AG09309 (cell line): ENCODE measurements at regions not wholly inside any gene's neighbourhood (a gene's known extent, or its start where the extent isn't known, plus 50 kb on each side); places are given as distances from the start of the nearest gene placed in this dataset.

Source experiments
- DNase-seq: peaks from one replicate; pipeline ENCODE4 v3.0.0-alpha.2; 2010; ENCODE audit warnings: low read depth
- H3K4me3 ChIP-seq: 2 replicates; pipeline ENCODE4 v1.5.1; 2011; ENCODE audit warnings: mild to moderate bottlenecking, low read depth, low read length, moderate library complexity; ENCODE audit not compliant: control insufficient read depth
- TF ChIP-seq, protein P1 (sequence below): IDR thresholded peaks from 2 replicates; pipeline ENCODE4 v1.5.1; 2011; ENCODE audit warnings: mild to moderate bottlenecking, low read depth, low read length, inconsistent platforms; ENCODE audit not compliant: insufficient read depth, control insufficient read depth; ENCODE audit errors: missing control alignments

DNA sequence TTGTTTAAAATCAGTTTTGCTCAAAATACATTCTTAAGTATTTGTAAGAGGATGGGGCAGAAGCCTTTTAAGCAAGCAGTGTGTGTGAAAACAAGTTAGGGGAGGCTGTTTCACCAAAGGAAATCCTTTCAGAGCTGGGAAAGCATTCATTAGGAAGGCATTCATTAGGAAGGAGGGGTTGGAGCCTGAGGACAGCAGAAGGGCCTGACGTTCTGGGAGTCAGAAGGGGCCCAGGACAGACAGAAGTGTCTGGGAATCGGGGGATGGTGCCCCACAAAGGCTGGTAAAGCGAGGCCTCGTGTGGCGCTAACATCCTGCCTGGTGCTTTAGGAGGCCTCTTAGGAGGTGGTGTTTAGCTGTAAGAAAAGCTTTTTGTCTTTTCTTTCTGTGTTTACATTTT, 80.6 kb upstream of the NXT1 start:
- no peak overlapping the region for H3K4me3 ChIP-seq
- TF ChIP-seq, protein P1, sequence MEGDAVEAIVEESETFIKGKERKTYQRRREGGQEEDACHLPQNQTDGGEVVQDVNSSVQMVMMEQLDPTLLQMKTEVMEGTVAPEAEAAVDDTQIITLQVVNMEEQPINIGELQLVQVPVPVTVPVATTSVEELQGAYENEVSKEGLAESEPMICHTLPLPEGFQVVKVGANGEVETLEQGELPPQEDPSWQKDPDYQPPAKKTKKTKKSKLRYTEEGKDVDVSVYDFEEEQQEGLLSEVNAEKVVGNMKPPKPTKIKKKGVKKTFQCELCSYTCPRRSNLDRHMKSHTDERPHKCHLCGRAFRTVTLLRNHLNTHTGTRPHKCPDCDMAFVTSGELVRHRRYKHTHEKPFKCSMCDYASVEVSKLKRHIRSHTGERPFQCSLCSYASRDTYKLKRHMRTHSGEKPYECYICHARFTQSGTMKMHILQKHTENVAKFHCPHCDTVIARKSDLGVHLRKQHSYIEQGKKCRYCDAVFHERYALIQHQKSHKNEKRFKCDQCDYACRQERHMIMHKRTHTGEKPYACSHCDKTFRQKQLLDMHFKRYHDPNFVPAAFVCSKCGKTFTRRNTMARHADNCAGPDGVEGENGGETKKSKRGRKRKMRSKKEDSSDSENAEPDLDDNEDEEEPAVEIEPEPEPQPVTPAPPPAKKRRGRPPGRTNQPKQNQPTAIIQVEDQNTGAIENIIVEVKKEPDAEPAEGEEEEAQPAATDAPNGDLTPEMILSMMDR = no peak
- no peak for DNase-seq

DNA sequence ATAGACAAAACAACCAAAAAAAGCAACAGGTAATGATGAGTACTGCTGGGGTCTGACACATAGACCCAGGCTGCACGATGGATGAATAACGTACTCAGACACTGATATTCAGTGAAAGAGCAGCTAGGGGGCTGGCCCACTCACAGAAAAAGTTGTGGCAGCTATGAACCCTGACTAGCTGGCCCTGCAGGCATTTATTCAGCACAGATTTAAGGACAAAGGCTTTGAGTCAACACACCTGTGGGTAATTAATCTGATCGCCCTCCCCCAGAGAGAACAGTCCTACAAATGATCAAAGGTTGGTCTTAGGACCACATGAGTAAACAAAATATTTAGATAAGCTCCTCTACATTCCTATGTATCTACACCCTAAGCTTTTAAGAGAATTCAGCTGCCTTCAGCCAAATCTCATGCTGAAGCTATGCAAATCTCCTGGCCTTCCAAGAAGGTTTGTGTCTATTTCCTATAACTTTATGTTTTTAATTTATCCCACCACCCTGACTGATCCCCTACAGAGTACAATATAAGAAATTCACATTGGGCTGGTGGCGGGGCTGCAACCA, 81.7 kb upstream of the NXT1 start:
- DNase-seq = no peak
- TF ChIP-seq, protein P1 = no peak
- H3K4me3 ChIP-seq = no peak overlapping the region

DNA sequence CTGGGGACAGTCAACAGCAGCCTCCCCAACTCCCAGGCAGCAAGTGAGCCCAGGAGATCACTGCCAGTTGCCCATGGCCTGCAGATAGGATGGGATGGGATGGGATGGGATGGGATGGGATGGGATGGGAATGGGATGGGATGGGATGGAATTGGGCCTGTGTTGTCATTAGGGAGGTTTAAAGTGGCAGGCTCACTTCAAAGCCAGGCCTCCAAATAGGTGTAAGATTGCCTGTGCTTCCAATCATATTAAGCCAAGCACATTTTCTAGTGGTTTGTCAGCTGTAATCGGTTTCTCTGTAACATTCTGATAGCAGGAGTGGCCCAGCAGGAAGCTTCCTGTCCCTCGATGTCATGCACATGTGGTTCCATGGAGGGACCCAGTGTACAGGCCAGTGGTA, 82.7 kb upstream of the NXT1 start:
- no peak overlapping the region for H3K4me3 ChIP-seq
- TF ChIP-seq, protein P1 = no peak
- no peak for DNase-seq

DNA sequence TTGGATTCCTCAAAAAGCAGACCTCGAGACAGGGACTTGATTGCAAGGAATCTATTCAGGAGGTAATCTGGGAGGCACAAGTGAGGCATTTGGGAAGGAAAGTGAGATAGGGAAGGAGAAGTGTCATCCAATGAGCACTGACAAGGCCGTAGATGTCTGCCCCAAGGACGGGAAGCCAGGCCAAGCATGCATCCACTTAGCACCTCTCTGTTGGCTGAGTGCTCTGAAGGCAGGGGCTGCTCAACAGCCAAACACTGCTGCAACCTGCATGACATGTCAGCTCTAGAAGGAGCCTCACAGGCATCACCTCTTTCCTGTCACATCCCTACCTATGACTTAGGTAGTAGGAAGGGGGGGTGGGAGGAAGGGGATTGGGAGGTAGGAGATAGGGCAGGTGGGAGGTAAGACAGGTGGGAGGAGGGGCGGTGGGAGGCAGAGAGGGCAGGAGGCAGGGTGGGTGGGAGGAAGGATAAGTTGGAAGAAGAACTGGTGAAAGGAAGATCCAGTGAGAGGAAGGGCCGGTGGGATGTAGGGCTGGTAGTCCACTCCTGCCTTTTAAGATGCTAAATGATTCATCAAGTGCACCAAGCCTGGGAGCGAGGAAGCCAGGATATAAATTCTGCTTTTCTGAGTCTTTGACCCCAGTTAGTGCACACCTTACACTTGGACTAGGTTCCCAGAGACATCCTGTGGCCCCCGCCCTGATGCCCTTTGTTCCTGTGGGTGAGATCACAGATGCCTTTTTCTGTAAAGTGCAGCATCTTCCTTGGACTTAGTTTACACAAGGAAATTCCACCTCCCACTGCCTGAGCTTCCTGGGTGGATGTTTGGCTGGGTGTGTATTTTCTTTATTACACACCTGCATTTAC, 83.8 kb upstream of the NXT1 start:
- no peak for DNase-seq
- TF ChIP-seq, protein P1 = no peak
- H3K4me3 ChIP-seq = no peak overlapping the region

DNA sequence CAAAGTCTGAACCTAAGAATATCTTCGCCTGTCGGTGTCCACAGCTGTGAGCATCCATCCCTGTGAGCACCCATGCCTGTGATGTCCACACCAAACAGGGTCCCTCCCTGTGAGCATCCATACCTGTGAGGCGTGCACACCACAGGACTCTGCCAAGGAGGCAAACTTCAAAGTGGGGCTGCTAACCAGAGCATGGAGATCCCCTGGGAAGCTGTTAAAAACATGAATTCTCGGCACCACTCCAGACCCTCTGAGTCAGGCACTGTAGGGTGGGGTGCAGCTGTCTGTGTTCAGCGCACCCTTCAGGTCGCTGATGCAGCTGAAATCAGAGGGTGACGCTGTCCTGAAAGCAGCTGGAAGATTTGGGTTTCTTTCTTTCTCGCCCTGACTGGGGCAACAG, 85.4 kb upstream of the NXT1 start:
- no peak overlapping the region for H3K4me3 ChIP-seq
- no peak for DNase-seq
- TF ChIP-seq, protein P1 = no peak

DNA sequence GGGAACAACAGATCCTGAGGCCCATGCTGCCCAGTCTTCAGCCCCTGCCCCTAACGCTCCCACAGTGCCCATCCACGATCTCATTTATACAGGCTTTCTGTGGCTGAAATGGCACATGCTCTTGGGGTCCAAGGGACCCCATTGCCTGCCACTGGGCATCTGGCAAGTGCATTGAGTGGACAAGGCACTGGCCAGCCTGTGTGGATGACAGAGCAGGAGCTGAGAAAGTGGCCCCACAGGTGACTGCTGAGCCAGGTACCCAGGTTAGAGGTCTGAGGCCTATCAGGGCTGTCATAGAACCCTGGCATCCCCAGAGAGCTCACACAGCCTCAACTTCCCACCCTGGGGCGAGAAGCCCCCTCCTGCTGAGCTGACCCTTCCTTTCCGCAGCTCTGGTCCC, 86.0 kb upstream of the NXT1 start:
- DNase-seq = no peak
- TF ChIP-seq, protein P1 = no peak
- H3K4me3 ChIP-seq = no peak overlapping the region
